Neural progenitor cell (in vitro differentiated cells): ENCODE measurements at regions not wholly inside any gene's neighbourhood (a gene's known extent, or its start where the extent isn't known, plus 50 kb on each side); places are given as distances from the start of the nearest gene placed in this dataset.

Experiments
- EZH2 ChIP-seq: fragments of 200-600 bp; sonication (generic); IDR thresholded peaks from 2 replicates; pipeline ENCODE4 v1.6.1; 2017; ENCODE audit warnings: antibody characterized with exemption, mild to moderate bottlenecking, moderate library complexity
- EZH2phosphoT487 ChIP-seq: fragments of 200-600 bp; sonication (generic); IDR thresholded peaks from 2 replicates; pipeline ENCODE4 v1.6.1; 2017; ENCODE audit warnings: antibody characterized with exemption
- TF ChIP-seq, protein P1 (sequence below): fragments of 200-600 bp; sonication (generic); IDR thresholded peaks from 2 replicates; pipeline ENCODE4 v1.5.1; 2017; ENCODE audit warnings: antibody characterized with exemption, mild to moderate bottlenecking

DNA sequence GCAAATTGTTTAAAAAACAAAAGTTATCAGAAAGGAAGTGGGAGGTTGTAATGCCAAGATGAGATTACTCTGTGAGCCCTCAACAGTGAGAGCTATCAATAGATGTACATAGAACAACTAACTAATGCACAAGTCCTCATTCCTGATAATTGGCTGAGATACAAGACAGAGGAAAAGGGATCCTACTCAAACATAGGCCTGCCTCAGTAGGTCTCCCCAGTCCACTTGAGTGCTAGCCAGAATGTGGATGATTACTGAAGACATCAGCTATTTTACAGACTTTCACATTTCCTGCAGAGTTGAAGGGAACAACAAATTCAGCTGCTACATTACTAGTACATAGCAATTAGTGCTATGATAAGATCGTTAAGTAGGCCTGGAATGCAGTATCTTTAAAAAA, 981.9 kb downstream of the TUSC7 start:
- TF ChIP-seq EZH2phosphoT487 (no peak), EZH2 (no peak)
- TF ChIP-seq, protein P1, sequence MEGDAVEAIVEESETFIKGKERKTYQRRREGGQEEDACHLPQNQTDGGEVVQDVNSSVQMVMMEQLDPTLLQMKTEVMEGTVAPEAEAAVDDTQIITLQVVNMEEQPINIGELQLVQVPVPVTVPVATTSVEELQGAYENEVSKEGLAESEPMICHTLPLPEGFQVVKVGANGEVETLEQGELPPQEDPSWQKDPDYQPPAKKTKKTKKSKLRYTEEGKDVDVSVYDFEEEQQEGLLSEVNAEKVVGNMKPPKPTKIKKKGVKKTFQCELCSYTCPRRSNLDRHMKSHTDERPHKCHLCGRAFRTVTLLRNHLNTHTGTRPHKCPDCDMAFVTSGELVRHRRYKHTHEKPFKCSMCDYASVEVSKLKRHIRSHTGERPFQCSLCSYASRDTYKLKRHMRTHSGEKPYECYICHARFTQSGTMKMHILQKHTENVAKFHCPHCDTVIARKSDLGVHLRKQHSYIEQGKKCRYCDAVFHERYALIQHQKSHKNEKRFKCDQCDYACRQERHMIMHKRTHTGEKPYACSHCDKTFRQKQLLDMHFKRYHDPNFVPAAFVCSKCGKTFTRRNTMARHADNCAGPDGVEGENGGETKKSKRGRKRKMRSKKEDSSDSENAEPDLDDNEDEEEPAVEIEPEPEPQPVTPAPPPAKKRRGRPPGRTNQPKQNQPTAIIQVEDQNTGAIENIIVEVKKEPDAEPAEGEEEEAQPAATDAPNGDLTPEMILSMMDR, result no peak
